ENCODE measurements at regions not wholly inside any gene's neighbourhood (a gene's known extent, or its start where the extent isn't known, plus 50 kb on each side); places are given as distances from the start of the nearest gene placed in this dataset.

- no peak for TF ChIP-seq CTCF (IDR thresholded peaks at IDR 0.05)
- no peak for TF ChIP-seq ZFX (IDR thresholded peaks at IDR 0.05; ENCODE audit: borderline replicate concordance)
Observed at GRCh38 chr5:124370601-124371000, 375.8 kb downstream of the ZNF608 start.

GRCh38 chr5:124365361-124365801 is 381.1 kb downstream of the ZNF608 start:
- no peak overlapping the region for H3K27ac ChIP-seq
- no peak for TF ChIP-seq CTCF (IDR thresholded peaks at IDR 0.05)
- TF ChIP-seq ZFX (IDR thresholded peaks at IDR 0.05; ENCODE audit: borderline replicate concordance): no peak

More at GRCh38 chr5:124370601-124371000, 375.8 kb downstream of the ZNF608 start:
- H3K27ac ChIP-seq: peak overlapping the region; percentile 5; the same call in 1 of the 2 replicates

- H3K27ac ChIP-seq: no peak overlapping the region
- TF ChIP-seq ZFX (IDR thresholded peaks at IDR 0.05; ENCODE audit: borderline replicate concordance) (no peak), CTCF (IDR thresholded peaks at IDR 0.05) (no peak)
Observed at GRCh38 chr5:124355928-124356327, 390.5 kb downstream of the ZNF608 start.

GRCh38 chr5:124353016-124353415 is 393.4 kb downstream of the ZNF608 start:
- TF ChIP-seq CTCF (IDR thresholded peaks at IDR 0.05): no peak
- no peak for TF ChIP-seq ZFX (IDR thresholded peaks at IDR 0.05; ENCODE audit: borderline replicate concordance)
- H3K27ac ChIP-seq: peak overlapping the region; percentile 20

- peak overlapping the region; percentile 20 for H3K27ac ChIP-seq
- TF ChIP-seq ZFX (IDR thresholded peaks at IDR 0.05; ENCODE audit: borderline replicate concordance) (no peak), CTCF (IDR thresholded peaks at IDR 0.05) (no peak)
Observed at GRCh38 chr5:124352312-124352711, 394.1 kb downstream of the ZNF608 start.

- no peak overlapping the region for H3K27ac ChIP-seq
- no peak for TF ChIP-seq ZFX (IDR thresholded peaks at IDR 0.05; ENCODE audit: borderline replicate concordance)
- TF ChIP-seq CTCF (IDR thresholded peaks at IDR 0.05): no peak
Observed at GRCh38 chr5:124349931-124350330, 396.5 kb downstream of the ZNF608 start.

GRCh38 chr5:124343451-124343867 is 403.0 kb downstream of the ZNF608 start:
- no peak overlapping the region for H3K27ac ChIP-seq
- no peak for TF ChIP-seq CTCF (IDR thresholded peaks at IDR 0.05)
- TF ChIP-seq ZFX (IDR thresholded peaks at IDR 0.05; ENCODE audit: borderline replicate concordance): no peak

Measured in 22Rv1 (cell line).